ENCODE measurements at regions not wholly inside any gene's neighbourhood (a gene's known extent, or its start where the extent isn't known, plus 50 kb on each side); places are given as distances from the start of the nearest gene placed in this dataset.

- Histone ChIP-seq H3K4me3 (replicated peaks in 1 of 4; ENCODE audit: control extremely low read depth in 1 of 4, insufficient read depth in 1 of 4, low read depth in 3 of 4, low read length in 4 of 4) (no peak overlapping the region), H3K4me1 (ENCODE audit: control insufficient read depth, extremely low read depth, insufficient read depth, low read length) (no peaks in the 10 kb centered on the region), H2AFZ (ENCODE audit: low read length) (no peak overlapping the region), H4K20me1 (ENCODE audit: control insufficient read depth, extremely low read depth, insufficient read depth, low read length) (no peaks in the 10 kb centered on the region), H3K79me2 (ENCODE audit: control insufficient read depth, insufficient read depth, low read length) (no peaks in the 10 kb centered on the region), H3K9me3 (ENCODE audit: control insufficient read depth, insufficient read depth, low read depth, low read length) (no peaks in the 10 kb centered on the region), H3K36me3 (ENCODE audit: control insufficient read depth, insufficient read depth, low read length) (no peaks in the 10 kb centered on the region), H3K9ac (ENCODE audit: insufficient read depth, low read length) (no peak overlapping the region), H3K27me3 (ENCODE audit: control insufficient read depth, insufficient read depth, low read length) (no peaks in the 10 kb centered on the region), H3K4me2 (ENCODE audit: extremely low read depth, insufficient read depth, low read length) (no peak overlapping the region), H3K27ac (ENCODE audit: insufficient read depth, low read length) (no peak overlapping the region)
- TF ChIP-seq CTCF (conservative IDR thresholded peaks at IDR 0.05 in 1 of 2, IDR thresholded peaks at IDR 0.05 in 1 of 2; ENCODE audit: low read depth in 1 of 2, low read length in 2 of 2) (no peak), EZH2 (IDR thresholded peaks at IDR 0.05; ENCODE audit: low read length, missing control alignments) (no peak)
- DNase-seq (ENCODE audit: low read depth in 2 of 2) = peak in 1 of 2 donors; percentile 28
These were observed 958.6 kb downstream of the STIM2 start for GRCh38 chr4:27819246-27819645.

GRCh38 chr4:27828843-27829242, 968.2 kb downstream of the STIM2 start:
- H3K4me1 ChIP-seq (ENCODE audit: control insufficient read depth, extremely low read depth, insufficient read depth, low read length) = no peaks in the 10 kb centered on the region
- no peak overlapping the region for H3K9ac ChIP-seq (ENCODE audit: insufficient read depth, low read length)
- no peaks in the 10 kb centered on the region for H3K9me3 ChIP-seq (ENCODE audit: control insufficient read depth, insufficient read depth, low read depth, low read length)
- no peaks in the 10 kb centered on the region for H3K79me2 ChIP-seq (ENCODE audit: control insufficient read depth, insufficient read depth, low read length)
- H3K36me3 ChIP-seq (ENCODE audit: control insufficient read depth, insufficient read depth, low read length) = no peaks in the 10 kb centered on the region
- no peaks in the 10 kb centered on the region for H4K20me1 ChIP-seq (ENCODE audit: control insufficient read depth, extremely low read depth, insufficient read depth, low read length)
- TF ChIP-seq EZH2 (IDR thresholded peaks at IDR 0.05; ENCODE audit: low read length, missing control alignments) = no peak
- TF ChIP-seq CTCF (conservative IDR thresholded peaks at IDR 0.05 in 1 of 2, IDR thresholded peaks at IDR 0.05 in 1 of 2; ENCODE audit: low read depth in 1 of 2, low read length in 2 of 2) = no peak
- no peaks in the 10 kb centered on the region for H3K27me3 ChIP-seq (ENCODE audit: control insufficient read depth, insufficient read depth, low read length)
- no peak for DNase-seq (ENCODE audit: low read depth in 2 of 2)
- H2AFZ ChIP-seq (ENCODE audit: low read length) = no peak overlapping the region
- H3K4me3 ChIP-seq (replicated peaks in 1 of 4; ENCODE audit: control extremely low read depth in 1 of 4, insufficient read depth in 1 of 4, low read depth in 3 of 4, low read length in 4 of 4) = no peak overlapping the region
- H3K27ac ChIP-seq (ENCODE audit: insufficient read depth, low read length) = no peak overlapping the region
- no peak overlapping the region for H3K4me2 ChIP-seq (ENCODE audit: extremely low read depth, insufficient read depth, low read length)

GRCh38 chr4:27830251-27830650, 969.6 kb downstream of the STIM2 start:
- Histone ChIP-seq H3K36me3 (ENCODE audit: control insufficient read depth, insufficient read depth, low read length) (no peaks in the 10 kb centered on the region), H3K27ac (ENCODE audit: insufficient read depth, low read length) (no peak overlapping the region), H3K9me3 (ENCODE audit: control insufficient read depth, insufficient read depth, low read depth, low read length) (no peaks in the 10 kb centered on the region), H3K4me2 (ENCODE audit: extremely low read depth, insufficient read depth, low read length) (no peak overlapping the region), H3K27me3 (ENCODE audit: control insufficient read depth, insufficient read depth, low read length) (no peaks in the 10 kb centered on the region), H3K79me2 (ENCODE audit: control insufficient read depth, insufficient read depth, low read length) (no peaks in the 10 kb centered on the region), H3K9ac (ENCODE audit: insufficient read depth, low read length) (no peak overlapping the region), H2AFZ (ENCODE audit: low read length) (no peak overlapping the region), H4K20me1 (ENCODE audit: control insufficient read depth, extremely low read depth, insufficient read depth, low read length) (no peaks in the 10 kb centered on the region), H3K4me3 (replicated peaks in 1 of 4; ENCODE audit: control extremely low read depth in 1 of 4, insufficient read depth in 1 of 4, low read depth in 3 of 4, low read length in 4 of 4) (no peak overlapping the region), H3K4me1 (ENCODE audit: control insufficient read depth, extremely low read depth, insufficient read depth, low read length) (no peaks in the 10 kb centered on the region)
- no peak for DNase-seq (ENCODE audit: low read depth in 2 of 2)
- TF ChIP-seq EZH2 (IDR thresholded peaks at IDR 0.05; ENCODE audit: low read length, missing control alignments) (no peak), CTCF (conservative IDR thresholded peaks at IDR 0.05 in 1 of 2, IDR thresholded peaks at IDR 0.05 in 1 of 2; ENCODE audit: low read depth in 1 of 2, low read length in 2 of 2) (no peak)

Data from fibroblast of lung (primary cell).